BLaER1 (cell line): ENCODE measurements at regions not wholly inside any gene's neighbourhood (a gene's known extent, or its start where the extent isn't known, plus 50 kb on each side); places are given as distances from the start of the nearest gene placed in this dataset.

Source experiments
- H3K27ac ChIP-seq: shearing (Covaris generic); formaldehyde crosslinking; 2 replicates; pipeline ENCODE4 v1.8.1; 2022
- H3K27me3 ChIP-seq: shearing (Covaris generic); formaldehyde crosslinking; 2 replicates; pipeline ENCODE4 v1.8.1; 2022
- H3K36me3 ChIP-seq: shearing (Covaris generic); formaldehyde crosslinking; 2 replicates; pipeline ENCODE4 v1.8.1; 2022
- H3K4me1 ChIP-seq: shearing (Covaris generic); formaldehyde crosslinking; 2 replicates; pipeline ENCODE4 v1.8.1; 2022
- H3K4me2 ChIP-seq: shearing (Covaris generic); formaldehyde crosslinking; 2 replicates; pipeline ENCODE4 v1.8.1; 2022
- H3K4me3 ChIP-seq: shearing (Covaris generic); formaldehyde crosslinking; 2 replicates; pipeline ENCODE4 v1.8.1; 2022
- H3K9ac ChIP-seq: shearing (Covaris generic); formaldehyde crosslinking; 2 replicates; pipeline ENCODE4 v1.8.1; 2022
- H3K9me3 ChIP-seq: shearing (Covaris generic); formaldehyde crosslinking; 2 replicates; pipeline ENCODE4 v1.8.1; 2022
- H4K20me1 ChIP-seq: shearing (Covaris generic); formaldehyde crosslinking; 2 replicates; pipeline ENCODE4 v1.8.1; 2022
- Cebpa-rat ChIP-seq: shearing (Covaris generic); IDR thresholded peaks from 2 replicates; pipeline ENCODE4 v1.8.1; 2022

DNA sequence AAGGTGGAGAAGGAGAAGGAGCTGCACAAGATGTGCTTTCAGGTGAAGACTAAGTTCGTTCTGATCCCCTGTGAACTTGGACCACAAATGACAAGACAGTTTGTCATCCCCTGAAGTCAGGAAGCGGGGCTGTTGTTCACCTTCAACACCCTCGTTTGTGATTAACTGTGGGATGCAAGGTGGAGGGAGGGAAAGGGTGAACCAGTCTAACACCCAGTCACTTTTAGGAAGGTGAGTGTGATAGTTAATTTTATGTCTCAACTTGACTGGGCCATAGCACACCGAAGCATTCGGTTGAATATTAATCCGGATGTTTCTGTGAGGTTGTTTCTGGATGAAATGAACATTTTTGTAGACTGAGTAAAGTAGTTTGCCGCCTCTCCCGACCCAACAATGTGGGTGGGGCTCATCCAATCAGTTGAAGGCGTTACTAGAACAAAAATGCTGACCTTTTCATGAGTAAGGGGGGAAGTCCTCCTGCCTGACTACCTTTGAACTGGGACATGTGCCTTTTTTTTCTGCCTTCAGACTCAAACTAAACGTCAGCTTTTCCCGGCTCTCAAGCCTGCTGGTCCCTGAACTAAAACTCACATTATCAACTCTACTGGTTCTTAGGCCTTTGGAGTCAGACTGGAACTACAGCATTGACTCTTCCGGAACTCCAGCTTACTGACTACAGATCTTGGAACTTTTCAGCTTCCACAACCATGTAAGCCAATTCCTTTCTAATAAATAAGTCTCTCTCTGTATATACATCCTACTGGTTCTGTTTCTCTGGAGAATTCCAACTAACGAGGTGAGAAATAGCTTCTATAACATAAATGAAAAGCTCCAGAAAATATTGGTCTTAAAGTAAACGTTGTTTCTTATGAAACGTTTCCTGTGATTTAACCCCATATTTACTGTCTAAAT is 264.0 kb upstream of the SLITRK3 start:
- no peak for TF ChIP-seq Cebpa-rat
- Histone ChIP-seq H4K20me1 (no peaks in the 10 kb centered on the region), H3K4me2 (no peak overlapping the region), H3K4me3 (no peak overlapping the region), H3K4me1 (no peaks in the 10 kb centered on the region), H3K9ac (no peak overlapping the region), H3K36me3 (no peaks in the 10 kb centered on the region), H3K27ac (no peak overlapping the region), H3K27me3 (no peaks in the 10 kb centered on the region), H3K9me3 (no peaks in the 10 kb centered on the region)

DNA sequence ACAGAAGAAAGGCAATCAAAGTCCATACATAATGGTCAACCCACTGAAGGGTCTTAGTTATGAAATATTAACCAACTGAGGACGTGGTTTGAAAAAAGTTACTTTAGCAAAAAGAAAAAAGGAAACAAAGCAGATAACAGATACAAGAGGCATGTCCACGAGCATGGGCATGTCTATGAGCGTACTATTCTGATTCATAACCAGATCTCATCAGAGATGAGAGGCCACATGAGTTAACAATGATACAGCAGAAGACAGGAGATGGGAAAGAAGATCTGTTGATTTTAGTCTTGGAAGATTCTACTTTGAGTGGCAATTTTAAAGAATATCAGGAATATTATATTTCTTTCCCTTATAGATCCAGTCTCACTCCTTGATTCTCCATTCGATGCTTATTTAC is 262.9 kb upstream of the SLITRK3 start:
- Histone ChIP-seq H3K9me3 (no peaks in the 10 kb centered on the region), H3K36me3 (no peaks in the 10 kb centered on the region), H3K9ac (no peak overlapping the region), H3K4me1 (no peaks in the 10 kb centered on the region), H3K4me2 (no peak overlapping the region), H3K4me3 (no peak overlapping the region), H4K20me1 (no peaks in the 10 kb centered on the region), H3K27ac (no peak overlapping the region), H3K27me3 (no peaks in the 10 kb centered on the region)
- no peak for TF ChIP-seq Cebpa-rat

DNA sequence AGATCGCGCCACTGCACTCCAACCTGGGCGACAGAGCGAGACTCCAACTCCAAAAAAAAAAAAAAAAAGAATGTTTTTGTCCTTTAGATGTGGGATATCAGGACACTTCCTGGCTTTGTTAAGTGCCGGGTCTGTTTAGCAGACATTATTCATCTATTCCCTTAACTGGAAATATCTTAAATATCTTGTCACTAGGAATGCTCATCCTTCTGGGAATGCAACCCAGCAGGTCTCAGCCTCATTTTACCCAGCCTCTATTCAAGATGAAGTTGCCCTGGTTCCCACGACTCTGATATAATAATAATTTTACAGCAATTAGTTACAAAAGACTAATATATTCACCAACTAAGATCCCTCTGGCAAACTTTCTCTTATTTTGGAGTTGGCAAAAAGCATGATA is 260.9 kb upstream of the SLITRK3 start:
- Histone ChIP-seq H3K4me2 (no peak overlapping the region), H3K4me1 (no peaks in the 10 kb centered on the region), H4K20me1 (no peaks in the 10 kb centered on the region), H3K4me3 (no peak overlapping the region), H3K9ac (no peak overlapping the region), H3K9me3 (no peaks in the 10 kb centered on the region), H3K36me3 (no peaks in the 10 kb centered on the region), H3K27ac (no peak overlapping the region), H3K27me3 (no peaks in the 10 kb centered on the region)
- no peak for TF ChIP-seq Cebpa-rat

- H3K27me3 ChIP-seq, result no peaks in the 10 kb centered on the region
- no peak overlapping the region for H3K4me3 ChIP-seq
- H3K4me1 ChIP-seq, result no peaks in the 10 kb centered on the region
- H3K27ac ChIP-seq, result no peak overlapping the region
- no peak for TF ChIP-seq Cebpa-rat
- H3K36me3 ChIP-seq, result no peaks in the 10 kb centered on the region
- H3K9me3 ChIP-seq, result no peaks in the 10 kb centered on the region
- H3K4me2 ChIP-seq, result no peak overlapping the region
- no peak overlapping the region for H3K9ac ChIP-seq
- no peaks in the 10 kb centered on the region for H4K20me1 ChIP-seq
Observed at GRCh38 chr3:165455793-165456192, 259.6 kb upstream of the SLITRK3 start.

DNA sequence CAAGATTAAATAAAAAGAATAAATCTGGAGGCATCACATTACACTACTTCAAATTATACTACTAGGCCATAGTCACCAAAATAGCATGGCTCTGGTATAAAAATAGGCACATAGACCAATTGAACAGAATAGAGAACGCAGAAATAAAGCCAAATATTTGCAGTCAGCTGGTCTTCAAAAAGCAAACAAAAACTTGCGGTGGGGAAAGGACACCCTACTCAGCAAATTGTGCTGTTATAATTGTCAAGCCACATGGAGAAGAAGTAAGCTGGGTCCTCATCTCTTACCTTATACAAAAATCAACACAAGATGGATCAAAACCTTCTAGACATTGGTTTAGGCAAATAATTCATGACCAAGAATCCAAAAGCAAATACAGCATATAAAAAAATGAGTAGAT is 259.2 kb upstream of the SLITRK3 start:
- Histone ChIP-seq H3K4me3 (no peak overlapping the region), H3K9ac (no peak overlapping the region), H4K20me1 (no peaks in the 10 kb centered on the region), H3K27me3 (no peaks in the 10 kb centered on the region), H3K9me3 (no peaks in the 10 kb centered on the region), H3K4me1 (no peaks in the 10 kb centered on the region), H3K27ac (no peak overlapping the region), H3K4me2 (no peak overlapping the region), H3K36me3 (no peaks in the 10 kb centered on the region)
- TF ChIP-seq Cebpa-rat, result no peak

- Histone ChIP-seq H4K20me1 (no peaks in the 10 kb centered on the region), H3K36me3 (no peaks in the 10 kb centered on the region), H3K4me3 (no peak overlapping the region), H3K9me3 (no peaks in the 10 kb centered on the region), H3K4me2 (no peak overlapping the region), H3K27ac (no peak overlapping the region), H3K9ac (no peak overlapping the region), H3K4me1 (no peaks in the 10 kb centered on the region), H3K27me3 (no peaks in the 10 kb centered on the region)
- TF ChIP-seq Cebpa-rat, result no peak
Observed at GRCh38 chr3:165451371-165452070, 255.3 kb upstream of the SLITRK3 start.

DNA sequence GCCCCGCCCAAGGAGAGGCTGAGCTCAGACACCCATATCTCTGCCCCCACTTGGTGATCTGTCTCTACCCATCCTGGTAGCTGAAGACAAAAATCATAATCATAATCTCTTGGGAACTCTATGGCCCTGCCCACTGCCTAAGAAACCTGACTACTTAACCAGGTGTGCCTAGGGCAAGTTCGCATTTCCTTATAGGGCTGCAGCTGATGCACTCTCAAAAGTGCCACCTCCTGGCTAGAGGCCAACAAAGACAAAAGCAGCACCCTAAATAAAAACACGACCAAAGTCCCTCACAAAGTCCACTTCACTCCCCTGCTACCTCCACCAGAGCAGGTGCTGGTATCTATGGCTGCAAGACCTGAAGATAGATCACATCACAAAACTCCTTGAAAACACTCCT is 250.4 kb upstream of the SLITRK3 start:
- H3K4me3 ChIP-seq, result no peak overlapping the region
- H3K27ac ChIP-seq, result no peak overlapping the region
- H4K20me1 ChIP-seq, result no peaks in the 10 kb centered on the region
- H3K4me1 ChIP-seq, result no peaks in the 10 kb centered on the region
- H3K27me3 ChIP-seq, result no peaks in the 10 kb centered on the region
- TF ChIP-seq Cebpa-rat, result no peak
- no peaks in the 10 kb centered on the region for H3K9me3 ChIP-seq
- no peak overlapping the region for H3K4me2 ChIP-seq
- no peak overlapping the region for H3K9ac ChIP-seq
- no peaks in the 10 kb centered on the region for H3K36me3 ChIP-seq

DNA sequence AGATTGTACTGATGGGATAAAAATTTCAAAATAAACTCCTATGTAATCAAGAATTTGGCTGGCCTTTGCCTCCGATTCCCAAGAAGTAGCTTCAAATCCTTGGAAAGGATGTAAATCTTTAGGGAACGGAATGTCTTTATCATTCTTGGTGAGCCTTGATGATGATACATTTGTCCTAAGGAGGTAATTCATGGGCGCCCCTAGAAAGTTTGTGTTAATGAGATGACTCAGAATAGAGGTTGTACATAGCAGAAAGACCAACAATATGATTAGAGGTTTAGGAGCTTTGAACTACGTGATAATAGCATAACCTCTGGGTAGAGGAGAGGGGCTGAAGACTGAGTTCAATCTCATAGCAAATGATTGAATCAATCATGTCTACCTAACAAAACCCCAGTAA is 248.6 kb upstream of the SLITRK3 start:
- no peaks in the 10 kb centered on the region for H3K27me3 ChIP-seq
- no peaks in the 10 kb centered on the region for H3K9me3 ChIP-seq
- H3K9ac ChIP-seq, result no peak overlapping the region
- H3K27ac ChIP-seq, result no peak overlapping the region
- no peaks in the 10 kb centered on the region for H4K20me1 ChIP-seq
- no peak for TF ChIP-seq Cebpa-rat
- H3K36me3 ChIP-seq, result no peaks in the 10 kb centered on the region
- peaks cover 7% of the 10 kb centered on the region; the same call in 1 of the 2 replicates for H3K4me1 ChIP-seq
- no peak overlapping the region for H3K4me3 ChIP-seq
- H3K4me2 ChIP-seq, result no peak overlapping the region

DNA sequence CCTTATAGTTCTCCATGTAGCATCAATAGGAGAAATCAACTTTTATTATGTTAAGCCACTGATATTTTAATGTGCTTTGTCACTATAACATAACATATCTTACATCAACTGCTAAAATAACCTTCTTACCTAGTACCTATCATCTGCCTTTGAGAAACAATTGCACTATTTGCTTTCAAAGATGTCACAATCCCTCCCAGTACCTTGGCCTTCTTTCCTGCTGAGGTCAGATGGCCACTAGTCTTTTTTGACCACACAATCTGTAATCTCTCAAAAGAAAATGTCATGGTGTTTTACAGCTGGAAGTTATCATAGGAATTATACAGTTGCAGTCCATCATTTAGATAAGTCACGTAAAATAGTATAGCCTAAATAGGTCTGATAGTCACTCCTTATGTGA is 247.5 kb upstream of the SLITRK3 start:
- Histone ChIP-seq H3K4me1 (peaks cover 9% of the 10 kb centered on the region; the same call in 1 of the 2 replicates), H3K9ac (no peak overlapping the region), H3K4me3 (no peak overlapping the region), H3K27me3 (no peaks in the 10 kb centered on the region), H3K27ac (no peak overlapping the region), H3K36me3 (no peaks in the 10 kb centered on the region), H4K20me1 (no peaks in the 10 kb centered on the region), H3K9me3 (no peaks in the 10 kb centered on the region), H3K4me2 (no peak overlapping the region)
- no peak for TF ChIP-seq Cebpa-rat

- Histone ChIP-seq H3K36me3 (no peaks in the 10 kb centered on the region), H3K27ac (no peak overlapping the region), H4K20me1 (no peaks in the 10 kb centered on the region), H3K9me3 (no peaks in the 10 kb centered on the region), H3K4me1 (peaks cover 9% of the 10 kb centered on the region; the same call in 1 of the 2 replicates), H3K9ac (no peak overlapping the region), H3K27me3 (no peaks in the 10 kb centered on the region), H3K4me3 (no peak overlapping the region), H3K4me2 (no peak overlapping the region)
- TF ChIP-seq Cebpa-rat, result no peak
Observed at GRCh38 chr3:165442061-165442460, 245.9 kb upstream of the SLITRK3 start.
